GM23338 (cell line): ENCODE measurements at regions not wholly inside any gene's neighbourhood (a gene's known extent, or its start where the extent isn't known, plus 50 kb on each side); places are given as distances from the start of the nearest gene placed in this dataset.

Source experiments
- ATAC-seq: fragments of 200-7000 bp; cut with Tn5 transposase; 3 replicates; pipeline ENCODE4 v1.9.1; 2020
- DNase-seq: peaks from one replicate; pipeline ENCODE4 v3.0.0-alpha.2; 2015; ENCODE audit warnings: low spot score
- H2AFZ ChIP-seq: fragments of 200-600 bp; sonication (generic); 2 replicates; pipeline ENCODE4 v1.8.0; 2016; ENCODE audit warnings: antibody characterized with exemption, mild to moderate bottlenecking, moderate library complexity
- H3F3A ChIP-seq: fragments of 200-600 bp; sonication (generic); replicated peaks from 2 replicates; pipeline ENCODE4 v1.8.0; 2017; ENCODE audit warnings: antibody characterized with exemption, mixed run types, low read depth
- H3K27ac ChIP-seq: fragments of 200-600 bp; sonication (generic); 2 replicates; pipeline ENCODE4 v1.6.1; 2016; ENCODE audit warnings: low read depth
- H3K27me3 ChIP-seq: fragments of 200-600 bp; sonication (generic); 2 replicates; pipeline ENCODE4 v1.8.0; 2016; ENCODE audit warnings: mild to moderate bottlenecking, mixed run types, moderate library complexity; ENCODE audit not compliant: insufficient read depth
- H3K36me3 ChIP-seq: fragments of 200-600 bp; sonication (generic); 2 replicates; pipeline ENCODE4 v1.8.0; 2016; ENCODE audit warnings: mild to moderate bottlenecking; ENCODE audit not compliant: insufficient read depth
- H3K4me1 ChIP-seq: fragments of 200-600 bp; sonication (generic); 2 replicates; pipeline ENCODE4 v1.8.0; 2016; ENCODE audit warnings: mild to moderate bottlenecking, moderate library complexity; ENCODE audit not compliant: insufficient read depth
- H3K4me2 ChIP-seq: fragments of 200-600 bp; sonication (generic); 2 replicates; pipeline ENCODE4 v1.7.1; 2017; ENCODE audit warnings: mixed run types
- H3K4me3 ChIP-seq: fragments of 200-600 bp; sonication (generic); 2 replicates; pipeline ENCODE4 v1.6.1; 2016; ENCODE audit warnings: mixed run types
- H3K79me2 ChIP-seq: fragments of 200-600 bp; sonication (generic); replicated peaks from 2 replicates; pipeline ENCODE4 v1.8.0; 2017; ENCODE audit warnings: mild to moderate bottlenecking; ENCODE audit not compliant: insufficient read depth
- H3K9me2 ChIP-seq: fragments of 200-600 bp; sonication (generic); 2 replicates; pipeline ENCODE4 v1.8.0; 2017; ENCODE audit not compliant: insufficient read depth
- H4K20me1 ChIP-seq: fragments of 200-600 bp; sonication (generic); replicated peaks from 2 replicates; pipeline ENCODE4 v1.8.0; 2017; ENCODE audit warnings: mild to moderate bottlenecking; ENCODE audit not compliant: insufficient read depth
- H3K27ac Mint-ChIP-seq: 2 replicates; pipeline ENCODE4 v1.8.0; 2020; ENCODE audit warnings: inconsistent platforms, mild to moderate bottlenecking, moderate library complexity, mixed read lengths
- H3K27me3 Mint-ChIP-seq: 3 replicates; pipeline ENCODE4 v1.8.0; 2022; ENCODE audit warnings: low read depth, mild to moderate bottlenecking, moderate library complexity, mixed read lengths, inconsistent platforms; ENCODE audit not compliant: insufficient read depth, poor library complexity
- H3K36me3 Mint-ChIP-seq: 3 replicates; pipeline ENCODE4 v1.8.0; 2021; ENCODE audit warnings: low read depth, mild to moderate bottlenecking, inconsistent platforms, moderate library complexity, mixed read lengths
- H3K4me1 Mint-ChIP-seq: 3 replicates; pipeline ENCODE4 v1.8.0; 2020; ENCODE audit warnings: mild to moderate bottlenecking, inconsistent platforms, mixed read lengths
- H3K4me3 Mint-ChIP-seq: 3 replicates; pipeline ENCODE4 v1.8.0; 2021; ENCODE audit warnings: moderate library complexity, mild to moderate bottlenecking, inconsistent platforms, mixed read lengths
- H3K9me3 Mint-ChIP-seq: 3 replicates; pipeline ENCODE4 v1.8.0; 2020; ENCODE audit warnings: moderate library complexity, mild to moderate bottlenecking, inconsistent platforms, mixed read lengths
- CREB1 ChIP-seq: fragments of 250-450 bp; sonication (Bioruptor Pico); IDR thresholded peaks from 2 replicates; pipeline ENCODE4 v1.5.0; 2020; ENCODE audit warnings: low read depth, mild to moderate bottlenecking, moderate library complexity
- CTCF ChIP-seq, 2 experiments: fragments of 200-600 bp in 1 of 2; sonication (generic) in 1 of 2; conservative IDR thresholded peaks; 2 replicates each; pipeline versions ENCODE4 v1.5.1 to v1.6.1; 2016 to 2017; ENCODE audit warnings: antibody characterized with exemption in 2 of 2, low read depth in 2 of 2, mild to moderate bottlenecking in 2 of 2, moderate library complexity in 1 of 2
- ETS1 ChIP-seq: IDR thresholded peaks from 2 replicates; pipeline ENCODE4 v1.6.1; 2016; ENCODE audit warnings: antibody characterized with exemption
- EZH2 ChIP-seq: fragments of 200-600 bp; sonication (generic); IDR thresholded peaks from one replicate; pipeline ENCODE4 v1.8.0; 2017; ENCODE audit warnings: antibody characterized with exemption, mild to moderate bottlenecking, low read depth; ENCODE audit not compliant: unreplicated experiment
- EZH2phosphoT487 ChIP-seq: fragments of 200-600 bp; sonication (generic); IDR thresholded peaks from one replicate; pipeline ENCODE4 v1.8.1; 2018; ENCODE audit warnings: antibody characterized with exemption; ENCODE audit not compliant: unreplicated experiment
- JUNB ChIP-seq: IDR thresholded peaks from one replicate; pipeline ENCODE4 v1.6.1; 2016; ENCODE audit warnings: antibody characterized with exemption; ENCODE audit not compliant: unreplicated experiment
- NANOG ChIP-seq: IDR thresholded peaks from 2 replicates; pipeline ENCODE4 v1.6.1; 2016; ENCODE audit warnings: antibody characterized with exemption, borderline replicate concordance
- POLR2AphosphoS5 ChIP-seq: IDR thresholded peaks from 2 replicates; pipeline ENCODE4 v1.6.1; 2016; ENCODE audit warnings: antibody characterized with exemption, low read depth
- REST ChIP-seq: IDR thresholded peaks from one replicate; pipeline ENCODE4 v1.6.1; 2018; ENCODE audit warnings: antibody characterized with exemption; ENCODE audit not compliant: unreplicated experiment
- STAT1 ChIP-seq: IDR thresholded peaks from one replicate; pipeline ENCODE4 v1.6.1; 2016; ENCODE audit warnings: antibody characterized with exemption; ENCODE audit not compliant: unreplicated experiment
- ZNF114 ChIP-seq: fragments of 250-450 bp; sonication (Bioruptor Pico); IDR thresholded peaks from 2 replicates; pipeline ENCODE4 v1.5.0; 2020; ENCODE audit warnings: mild to moderate bottlenecking, moderate library complexity
- ZNF331 ChIP-seq: fragments of 250-450 bp; sonication (Bioruptor Pico); IDR thresholded peaks from 2 replicates; pipeline ENCODE4 v1.5.0; 2020; ENCODE audit warnings: low read depth, mild to moderate bottlenecking, moderate library complexity

GRCh38 chr10:128579280-128579865 is 453.1 kb upstream of the MKI67 start (continued):
- TF ChIP-seq REST: no peak
- TF ChIP-seq EZH2phosphoT487: no peak
- no peak for TF ChIP-seq ETS1
- no peak for TF ChIP-seq POLR2AphosphoS5
- no peak for TF ChIP-seq CTCF (conservative IDR thresholded peaks at IDR 0.05; ENCODE audit: low read depth in 2 of 2)
- TF ChIP-seq EZH2: no peak
- no peak for TF ChIP-seq STAT1
- TF ChIP-seq NANOG: no peak

GRCh38 chr10:128579901-128580300 is 453.7 kb upstream of the MKI67 start:
- peaks cover 17% of the 10 kb centered on the region for H3K9me2 ChIP-seq
- H2AFZ ChIP-seq: peak overlapping the region; percentile 65; the same call in 1 of the 2 replicates
- peaks cover 9% of the 10 kb centered on the region; the same call in 2 of the 3 replicates for H3K9me3 Mint-ChIP-seq
- H3K36me3 Mint-ChIP-seq: peaks cover 14% of the 10 kb centered on the region; the same call in 2 of the 3 replicates
- H3K4me1 ChIP-seq: peaks cover 14% of the 10 kb centered on the region
- H3K27ac ChIP-seq: no peak overlapping the region
- H3K4me3 ChIP-seq: no peak overlapping the region
- H4K20me1 ChIP-seq: no peaks in the 10 kb centered on the region
- no peaks in the 10 kb centered on the region for H3K36me3 ChIP-seq
- H3K4me2 ChIP-seq: no peak overlapping the region
- H3F3A ChIP-seq: no peaks in the 10 kb centered on the region
- H3K27me3 Mint-ChIP-seq: peaks cover 22% of the 10 kb centered on the region
- DNase-seq: no peak
- no peaks in the 10 kb centered on the region for H3K79me2 ChIP-seq
- ATAC-seq: no peak
- no peak overlapping the region for H3K4me3 Mint-ChIP-seq
- H3K27me3 ChIP-seq: no peaks in the 10 kb centered on the region
- peaks cover 47% of the 10 kb centered on the region for H3K4me1 Mint-ChIP-seq
- 0 out of 2 replicates have a peak overlapping the region, but pooled peaks have one; percentile 34 for H3K27ac Mint-ChIP-seq
- TF ChIP-seq CTCF (conservative IDR thresholded peaks at IDR 0.05; ENCODE audit: low read depth in 2 of 2) (no peak), REST (no peak), EZH2phosphoT487 (no peak), STAT1 (no peak), EZH2 (no peak), ZNF331 (CRISPR knock-in tag) (no peak), POLR2AphosphoS5 (no peak), ZNF114 (CRISPR knock-in tag) (no peak), ETS1 (no peak), NANOG (no peak), CREB1 (CRISPR knock-in tag) (no peak), JUNB (no peak)
